ENCODE measurements at regions not wholly inside any gene's neighbourhood (a gene's known extent, or its start where the extent isn't known, plus 50 kb on each side); places are given as distances from the start of the nearest gene placed in this dataset.

- TF ChIP-seq POLR2A (IDR thresholded peaks at IDR 0.05) = no peak
- TF ChIP-seq CTCF (IDR thresholded peaks at IDR 0.05) = no peak
Observed at GRCh38 chr12:61357496-61357895, 902.7 kb upstream of the USP15 start.

Data from adrenal gland (tissue), 5 donors.